ENCODE measurements at regions not wholly inside any gene's neighbourhood (a gene's known extent, or its start where the extent isn't known, plus 50 kb on each side); places are given as distances from the start of the nearest gene placed in this dataset.
"Not testable (repeated sequence)": the region's sequence is repeated elsewhere in the genome, so short reads cannot be mapped to it uniquely, and the experiment has no call there.

- no peak for DNase-seq (ENCODE audit: low read depth)
Measured at GRCh38 chr6:26264547-26264946, 100.5 kb upstream of the BTN3A2 start.

GRCh38 chr6:26267083-26267589, 97.9 kb upstream of the BTN3A2 start:
- no peak for DNase-seq (ENCODE audit: low read depth)

GRCh38 chr6:26268659-26269402, 96.2 kb upstream of the BTN3A2 start:
- no peak for DNase-seq (ENCODE audit: low read depth)

- no peak for DNase-seq (ENCODE audit: low read depth)
Measured at GRCh38 chr6:26269531-26270485, 95.2 kb upstream of the BTN3A2 start.

GRCh38 chr6:26270486-26270861, 94.5 kb upstream of the BTN3A2 start:
- no peak for DNase-seq (ENCODE audit: low read depth)

GRCh38 chr6:26270903-26271667, 93.9 kb upstream of the BTN3A2 start:
- no peak for DNase-seq (ENCODE audit: low read depth)

DNA sequence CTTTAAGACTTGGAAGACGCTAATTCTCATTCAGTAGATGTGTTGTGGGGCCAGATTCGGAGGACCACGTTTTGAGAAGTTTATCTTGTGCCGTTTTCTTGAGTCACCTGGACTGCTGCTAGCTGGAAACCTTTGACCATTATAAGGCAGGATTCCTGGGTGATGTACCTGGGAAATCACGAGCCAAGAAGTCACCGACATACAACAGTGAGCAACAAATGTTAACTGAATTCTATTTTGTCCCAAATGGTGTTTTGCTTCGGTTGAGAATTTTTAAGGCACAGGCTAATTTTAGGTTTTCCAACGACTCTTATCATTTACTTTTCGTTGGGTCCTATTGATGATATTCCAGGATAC, 93.4 kb upstream of the BTN3A2 start:
- DNase-seq (ENCODE audit: low read depth), result no peak

- DNase-seq (ENCODE audit: low read depth), result no peak
Measured at GRCh38 chr6:26272171-26272637, 92.8 kb upstream of the BTN3A2 start.

DNA sequence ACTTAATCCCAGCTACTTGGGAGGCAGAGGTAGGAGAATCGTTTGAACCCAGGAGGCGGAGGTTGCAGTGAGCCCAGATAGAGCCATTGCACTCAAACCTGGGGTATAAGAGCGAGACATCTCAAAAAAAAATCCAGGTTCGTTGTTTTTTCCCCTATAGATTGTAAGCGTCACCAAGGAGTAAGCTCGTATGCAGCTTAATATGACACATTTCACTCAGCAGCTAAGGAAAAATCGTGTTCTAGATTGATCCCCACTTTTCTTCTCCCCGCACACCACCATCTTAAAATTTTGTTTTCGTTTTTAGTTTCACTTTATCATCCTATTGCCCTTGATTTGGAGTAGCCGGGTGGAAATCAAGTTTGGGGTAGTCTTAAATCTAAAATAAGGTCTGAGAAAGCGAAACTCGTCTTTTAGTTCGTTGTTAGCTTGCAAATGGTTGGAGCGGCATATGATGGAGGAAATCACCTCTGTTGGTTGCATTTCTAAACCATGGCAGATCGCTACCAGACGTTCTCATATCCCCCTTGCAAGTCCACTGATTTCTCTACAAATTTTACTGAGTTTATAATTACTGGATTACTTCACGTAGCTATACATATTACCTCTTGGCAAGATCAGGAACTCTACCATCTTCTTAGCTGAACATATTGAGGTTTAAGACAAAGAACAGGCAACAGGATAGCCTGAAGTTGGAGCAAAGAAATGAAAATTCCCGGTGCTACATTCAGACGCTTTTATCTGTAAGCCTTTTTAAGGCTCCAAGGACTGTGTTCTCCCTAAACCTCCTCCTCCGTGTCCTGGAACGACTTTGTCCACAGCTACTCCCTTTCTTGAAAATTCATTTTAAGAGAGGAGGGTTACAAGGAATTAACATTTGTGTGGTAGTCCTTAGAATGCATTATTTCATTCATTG, 91.1 kb upstream of the BTN3A2 start:
- DNase-seq (ENCODE audit: low read depth), result no peak

- no peak for DNase-seq (ENCODE audit: low read depth)
Measured at GRCh38 chr6:26275663-26276062, 89.3 kb upstream of the BTN3A2 start.

DNA sequence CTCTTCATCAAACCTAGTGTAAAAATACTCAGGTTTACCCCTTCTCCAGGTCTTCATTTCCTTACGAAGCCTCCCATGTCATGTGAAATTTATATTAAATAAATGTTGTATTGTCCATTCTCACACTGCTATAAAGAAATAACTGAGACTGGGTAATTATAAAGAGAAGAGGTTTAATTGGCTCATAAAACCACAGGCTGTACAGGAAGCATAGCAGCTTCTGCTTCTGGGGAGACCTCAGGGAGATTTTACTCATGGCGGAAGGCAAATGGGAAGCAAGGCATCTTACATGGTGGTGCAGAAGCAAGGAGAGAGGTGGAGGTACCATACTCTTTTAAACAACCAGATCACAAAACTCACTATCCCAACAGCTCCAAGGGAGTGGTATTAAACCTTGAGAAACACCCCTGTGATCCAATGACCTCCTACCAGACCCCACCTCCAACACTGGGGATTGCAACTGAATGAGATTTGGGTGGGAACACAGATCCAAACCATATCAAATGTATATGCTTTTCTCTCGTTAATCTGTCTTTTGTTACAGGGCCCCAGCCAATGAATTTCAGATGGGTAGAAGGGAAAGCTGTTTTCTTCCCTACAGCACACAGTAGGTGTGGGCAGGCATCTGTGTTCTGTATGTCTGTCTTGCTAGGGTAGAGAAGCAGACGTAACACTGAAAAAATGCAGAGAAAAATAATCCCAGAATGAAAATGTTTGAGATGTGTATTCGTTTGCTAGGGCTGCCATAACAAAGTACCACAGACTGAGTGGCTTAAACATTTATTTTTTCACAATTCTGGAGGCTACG, 88.0 kb upstream of the BTN3A2 start:
- no peak for DNase-seq (ENCODE audit: low read depth)

- DNase-seq (ENCODE audit: low read depth), result no peak
Measured at GRCh38 chr6:26278536-26278935, 86.5 kb upstream of the BTN3A2 start.

DNA sequence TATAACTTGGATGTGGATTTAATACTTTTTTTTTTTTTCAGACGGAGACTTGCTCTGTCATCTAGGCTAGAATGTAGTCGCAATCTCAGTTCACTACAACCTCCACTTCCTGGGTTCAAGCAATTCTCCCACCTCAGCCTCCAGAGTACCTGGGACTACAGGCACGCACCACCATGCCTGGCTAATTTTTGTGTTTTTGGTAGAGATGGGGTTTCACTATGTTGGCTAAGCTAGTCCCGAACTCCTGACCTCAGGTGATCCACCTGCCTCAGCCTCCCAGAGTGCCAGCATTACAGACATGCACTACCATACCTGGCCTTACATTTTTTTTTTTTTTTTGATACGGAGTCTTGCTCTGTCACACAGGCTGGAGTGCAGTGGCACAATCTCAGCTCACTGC, 85.6 kb upstream of the BTN3A2 start:
- not testable (repeated sequence) for DNase-seq (ENCODE audit: low read depth)

GRCh38 chr6:26280407-26280806, 84.6 kb upstream of the BTN3A2 start:
- no peak for DNase-seq (ENCODE audit: low read depth)

DNA sequence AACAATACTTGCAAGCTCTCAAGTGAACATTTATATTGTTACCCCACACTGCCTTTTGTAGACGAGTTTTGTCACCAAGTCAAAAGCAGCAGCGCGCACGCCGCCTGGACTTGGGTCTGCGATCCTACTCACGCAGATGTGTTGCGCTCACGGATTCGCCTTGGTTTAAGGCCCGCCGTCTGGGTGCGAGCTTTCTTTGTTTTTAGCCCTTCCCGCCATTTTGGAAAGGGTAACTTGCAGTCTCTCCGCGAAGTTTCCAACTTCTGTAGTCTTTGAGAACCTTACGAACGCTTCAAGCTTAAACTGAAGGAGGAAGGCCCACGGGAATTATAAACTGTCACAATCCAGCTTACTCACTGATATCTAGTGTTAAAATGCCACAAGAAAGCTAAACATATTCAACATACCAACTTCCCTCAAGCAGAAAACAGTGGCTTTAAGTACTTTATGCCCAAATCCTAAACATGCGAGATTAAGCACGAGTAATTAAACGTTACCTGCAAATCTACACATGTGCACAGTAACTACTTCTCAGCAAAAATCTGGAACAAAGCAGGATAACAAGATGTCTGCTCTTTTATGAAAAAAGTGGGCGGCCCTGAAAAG, 80.4 kb upstream of the BTN3A2 start:
- no peak for DNase-seq (ENCODE audit: low read depth)

GRCh38 chr6:26285143-26286134, 79.6 kb upstream of the BTN3A2 start:
- peak; percentile 97 for DNase-seq (ENCODE audit: low read depth)

- DNase-seq (ENCODE audit: low read depth), result no peak
Measured at GRCh38 chr6:26286168-26286877, 78.7 kb upstream of the BTN3A2 start.

DNA sequence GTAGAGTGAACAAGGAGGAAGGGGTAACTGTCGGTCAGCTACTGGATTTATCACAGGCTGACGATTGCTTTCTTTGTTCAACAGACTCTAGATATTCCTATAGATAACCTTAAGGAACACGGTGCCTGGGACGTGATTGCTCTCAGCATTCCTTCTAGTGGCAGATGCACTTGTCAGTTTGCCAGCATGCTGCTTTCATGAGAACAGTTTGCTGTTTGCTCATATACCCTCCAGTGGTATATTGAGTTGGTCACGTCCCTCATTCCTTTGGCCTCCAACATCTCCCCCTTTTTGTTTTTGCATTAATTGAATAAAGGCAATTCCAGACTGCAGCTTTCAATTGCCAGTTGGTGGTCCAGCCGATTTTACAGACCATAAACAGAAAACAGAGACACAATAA, 76.8 kb upstream of the BTN3A2 start:
- DNase-seq (ENCODE audit: low read depth), result no peak
